Prostate gland (tissue), 2 donors: ENCODE measurements at regions not wholly inside any gene's neighbourhood (a gene's known extent, or its start where the extent isn't known, plus 50 kb on each side); places are given as distances from the start of the nearest gene placed in this dataset.

Experiments
- POLR2A ChIP-seq: fragments of 450-650 bp; IDR thresholded peaks from one replicate; pipeline ENCODE4 v1.6.1; 2016; ENCODE audit warnings: antibody characterized with exemption, mild to moderate bottlenecking
- POLR2AphosphoS5 ChIP-seq: sonication (generic); formaldehyde crosslinking; IDR thresholded peaks from one replicate; pipeline ENCODE4 v1.6.1; 2017; ENCODE audit warnings: antibody characterized with exemption
- TF ChIP-seq, protein P1 (sequence below), 4 experiments: fragments of 200-600 bp in 2 of 4; fragments of 450-650 bp in 2 of 4; sonication (generic) in 2 of 4; IDR thresholded peaks; 1 replicate in 3 of 4; 2 replicates in 1 of 4; pipeline ENCODE4 v1.5.1; 2016 to 2019; ENCODE audit warnings: antibody characterized with exemption in 4 of 4, mild to moderate bottlenecking in 2 of 4, moderate library complexity in 2 of 4

DNA sequence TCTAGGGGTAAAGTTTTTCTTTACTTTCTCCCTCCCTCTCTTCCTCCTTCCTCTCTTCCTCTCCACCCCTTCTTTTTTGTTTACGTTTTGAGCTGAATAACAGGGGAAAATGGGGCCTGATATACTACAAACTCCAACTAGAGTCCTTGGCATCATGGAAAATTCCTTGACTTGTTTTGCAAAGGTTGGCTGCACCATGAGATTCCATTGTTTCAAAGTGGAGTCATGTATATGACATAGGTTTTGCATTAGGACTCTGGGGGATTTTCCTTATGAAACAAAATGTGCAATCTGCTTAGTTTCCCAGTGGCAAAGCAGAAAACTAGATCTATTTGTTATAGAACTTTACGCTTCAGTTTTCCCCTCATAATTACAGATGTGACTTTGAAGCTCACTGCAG is 233.5 kb upstream of the PGRMC2 start:
- TF ChIP-seq, protein P1, sequence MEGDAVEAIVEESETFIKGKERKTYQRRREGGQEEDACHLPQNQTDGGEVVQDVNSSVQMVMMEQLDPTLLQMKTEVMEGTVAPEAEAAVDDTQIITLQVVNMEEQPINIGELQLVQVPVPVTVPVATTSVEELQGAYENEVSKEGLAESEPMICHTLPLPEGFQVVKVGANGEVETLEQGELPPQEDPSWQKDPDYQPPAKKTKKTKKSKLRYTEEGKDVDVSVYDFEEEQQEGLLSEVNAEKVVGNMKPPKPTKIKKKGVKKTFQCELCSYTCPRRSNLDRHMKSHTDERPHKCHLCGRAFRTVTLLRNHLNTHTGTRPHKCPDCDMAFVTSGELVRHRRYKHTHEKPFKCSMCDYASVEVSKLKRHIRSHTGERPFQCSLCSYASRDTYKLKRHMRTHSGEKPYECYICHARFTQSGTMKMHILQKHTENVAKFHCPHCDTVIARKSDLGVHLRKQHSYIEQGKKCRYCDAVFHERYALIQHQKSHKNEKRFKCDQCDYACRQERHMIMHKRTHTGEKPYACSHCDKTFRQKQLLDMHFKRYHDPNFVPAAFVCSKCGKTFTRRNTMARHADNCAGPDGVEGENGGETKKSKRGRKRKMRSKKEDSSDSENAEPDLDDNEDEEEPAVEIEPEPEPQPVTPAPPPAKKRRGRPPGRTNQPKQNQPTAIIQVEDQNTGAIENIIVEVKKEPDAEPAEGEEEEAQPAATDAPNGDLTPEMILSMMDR (IDR thresholded peaks at IDR 0.05), result no peak
- TF ChIP-seq POLR2AphosphoS5 (no peak), POLR2A (no peak)
